DMS114 treated with DMSO at 0.1 percent for 48 hours (cell line): ENCODE measurements at regions not wholly inside any gene's neighbourhood (a gene's known extent, or its start where the extent isn't known, plus 50 kb on each side); places are given as distances from the start of the nearest gene placed in this dataset.
"Not testable (repeated sequence)": the region's sequence is repeated elsewhere in the genome, so short reads cannot be mapped to it uniquely, and the experiment has no call there.

Source experiments
- DNase-seq: peaks from one replicate; lab custom pipeline; 2025; ENCODE audit not compliant: unreplicated experiment; lab: John Stamatoyannopoulos, UW

GRCh38 chr1:55813618-55814017 lies 598.5 kb upstream of the USP24 start:
- no peak for DNase-seq

- no peak for DNase-seq
Observed at GRCh38 chr1:55812281-55812680, 597.1 kb upstream of the USP24 start.

- no peak for DNase-seq
Observed at GRCh38 chr1:55808263-55808662, 593.1 kb upstream of the USP24 start.

GRCh38 chr1:55803429-55803828 lies 588.3 kb upstream of the USP24 start:
- no peak for DNase-seq

- DNase-seq: no peak
Observed at GRCh38 chr1:55801481-55801880, 586.3 kb upstream of the USP24 start.

- no peak for DNase-seq
Observed at GRCh38 chr1:55800503-55800902, 585.3 kb upstream of the USP24 start.

- no peak for DNase-seq
Observed at GRCh38 chr1:55793856-55794255, 578.7 kb upstream of the USP24 start.

GRCh38 chr1:55792870-55793269 lies 577.7 kb upstream of the USP24 start:
- no peak for DNase-seq

- no peak for DNase-seq
Observed at GRCh38 chr1:55789466-55789865, 574.3 kb upstream of the USP24 start.

- DNase-seq: no peak
Observed at GRCh38 chr1:55786396-55786795, 571.2 kb upstream of the USP24 start.

- DNase-seq: not testable (repeated sequence)
Observed at GRCh38 chr1:55784941-55785450, 569.8 kb upstream of the USP24 start.

GRCh38 chr1:55781944-55782482 lies 566.8 kb upstream of the USP24 start:
- DNase-seq: no peak

GRCh38 chr1:55781003-55781402 lies 565.8 kb upstream of the USP24 start:
- DNase-seq: no peak

- DNase-seq: no peak
Observed at GRCh38 chr1:55777545-55777944, 562.4 kb upstream of the USP24 start.

- DNase-seq: no peak
Observed at GRCh38 chr1:55775007-55775406, 559.8 kb upstream of the USP24 start.

- no peak for DNase-seq
Observed at GRCh38 chr1:55774446-55774845, 559.3 kb upstream of the USP24 start.

GRCh38 chr1:55773211-55773940 lies 558.2 kb upstream of the USP24 start:
- DNase-seq: no peak

GRCh38 chr1:55768327-55768952 lies 553.3 kb upstream of the USP24 start:
- no peak for DNase-seq

- DNase-seq: no peak
Observed at GRCh38 chr1:55767171-55767570, 552.0 kb upstream of the USP24 start.

GRCh38 chr1:55765505-55765904 lies 550.3 kb upstream of the USP24 start:
- not testable (repeated sequence) for DNase-seq

GRCh38 chr1:55751776-55752175 lies 536.6 kb upstream of the USP24 start:
- DNase-seq: no peak

GRCh38 chr1:55750628-55750995 lies 535.4 kb upstream of the USP24 start:
- DNase-seq: no peak
